ENCODE measurements at regions not wholly inside any gene's neighbourhood (a gene's known extent, or its start where the extent isn't known, plus 50 kb on each side); places are given as distances from the start of the nearest gene placed in this dataset.

DNA sequence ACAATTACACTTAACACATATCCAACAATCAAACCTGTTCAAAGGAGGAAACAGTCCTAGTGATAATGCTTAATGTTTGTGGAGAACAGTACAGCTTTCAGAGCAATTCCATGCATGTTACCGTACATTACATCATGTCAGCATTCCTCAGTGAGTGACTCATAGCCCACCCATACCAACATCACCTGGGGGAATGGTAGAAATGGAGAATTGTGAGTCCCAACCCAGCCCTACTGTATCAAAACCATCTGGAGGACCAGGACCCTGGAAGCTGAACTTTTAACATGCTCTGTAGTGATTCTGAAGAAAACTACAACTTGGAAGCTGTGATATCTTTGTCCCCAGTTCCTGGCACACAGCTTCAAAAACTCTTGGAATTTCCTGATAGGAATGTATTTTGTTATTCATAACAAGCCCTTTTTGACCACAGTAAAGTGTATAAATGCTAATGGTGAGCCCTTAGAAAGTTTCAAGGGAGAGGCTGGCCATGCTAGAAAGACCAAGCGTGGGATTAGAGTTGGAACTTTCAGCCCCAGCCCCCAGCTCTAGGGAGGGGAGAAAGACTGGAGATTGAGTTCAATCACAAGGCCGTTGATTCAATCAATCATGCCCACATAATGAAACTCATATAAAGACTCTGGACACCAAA lies 301.1 kb downstream of the BUD13 start:
- Histone ChIP-seq H3K9me3 (no peaks in the 10 kb centered on the region), H3K27me3 (no peaks in the 10 kb centered on the region), H3K4me1 (no peaks in the 10 kb centered on the region), H3K27ac (no peak overlapping the region), H3K4me3 (no peak overlapping the region), H3K36me3 (no peaks in the 10 kb centered on the region)
- DNase-seq (ENCODE audit: low spot score in 2 of 2): no peak
- intact Hi-C loops (cut with DNase I): no loop called here
- no peak for TF ChIP-seq CTCF (IDR thresholded peaks at IDR 0.05)

DNA sequence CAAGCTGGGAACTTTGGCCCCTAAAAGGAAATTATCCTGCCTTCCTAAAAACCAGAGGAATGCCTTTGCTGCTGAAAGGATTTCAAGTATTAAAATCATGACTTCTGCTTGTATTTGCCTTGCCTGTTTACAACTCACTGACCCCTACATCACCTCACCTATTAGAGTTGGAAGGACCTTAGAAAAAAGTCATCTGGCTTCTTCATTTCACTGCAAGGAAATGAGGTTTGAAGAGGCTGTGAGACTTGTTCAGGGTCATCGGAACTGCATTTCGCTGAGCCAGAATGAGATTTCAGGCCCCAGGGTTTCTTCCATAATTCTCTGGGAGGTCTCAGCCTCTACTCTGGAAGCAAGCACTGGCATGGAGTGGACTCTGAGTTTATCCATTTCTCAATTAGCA lies 304.1 kb downstream of the BUD13 start:
- no peaks in the 10 kb centered on the region for H3K36me3 ChIP-seq
- H3K9me3 ChIP-seq: no peaks in the 10 kb centered on the region
- no peak for DNase-seq (ENCODE audit: low spot score in 2 of 2)
- no peak for TF ChIP-seq CTCF (IDR thresholded peaks at IDR 0.05)
- no peak overlapping the region for H3K4me3 ChIP-seq
- H3K27ac ChIP-seq: no peak overlapping the region
- no peaks in the 10 kb centered on the region for H3K4me1 ChIP-seq
- intact Hi-C loops (cut with DNase I): no loop called here
- no peaks in the 10 kb centered on the region for H3K27me3 ChIP-seq

GRCh38 chr11:116467823-116468222 lies 305.0 kb downstream of the BUD13 start:
- H3K27ac ChIP-seq: no peak overlapping the region
- H3K4me3 ChIP-seq: no peak overlapping the region
- no peaks in the 10 kb centered on the region for H3K4me1 ChIP-seq
- DNase-seq (ENCODE audit: low spot score in 2 of 2): no peak
- no peaks in the 10 kb centered on the region for H3K9me3 ChIP-seq
- no peaks in the 10 kb centered on the region for H3K27me3 ChIP-seq
- TF ChIP-seq CTCF (IDR thresholded peaks at IDR 0.05): no peak
- intact Hi-C loops (cut with DNase I): no loop called here
- no peaks in the 10 kb centered on the region for H3K36me3 ChIP-seq

GRCh38 chr11:116466801-116467200 lies 306.0 kb downstream of the BUD13 start:
- no peak for TF ChIP-seq CTCF (IDR thresholded peaks at IDR 0.05)
- H3K27me3 ChIP-seq: no peaks in the 10 kb centered on the region
- intact Hi-C loops (cut with DNase I): no loop called here
- no peaks in the 10 kb centered on the region for H3K9me3 ChIP-seq
- no peaks in the 10 kb centered on the region for H3K4me1 ChIP-seq
- H3K4me3 ChIP-seq: no peak overlapping the region
- no peaks in the 10 kb centered on the region for H3K36me3 ChIP-seq
- no peak overlapping the region for H3K27ac ChIP-seq
- DNase-seq (ENCODE audit: low spot score in 2 of 2): no peak

- Histone ChIP-seq H3K4me1 (no peaks in the 10 kb centered on the region), H3K36me3 (no peaks in the 10 kb centered on the region), H3K27ac (no peak overlapping the region), H3K27me3 (no peaks in the 10 kb centered on the region), H3K4me3 (no peak overlapping the region), H3K9me3 (no peaks in the 10 kb centered on the region)
- DNase-seq (ENCODE audit: low spot score in 2 of 2): no peak
- TF ChIP-seq CTCF (IDR thresholded peaks at IDR 0.05): no peak
- intact Hi-C loops (cut with DNase I): no loop called here
Observed at GRCh38 chr11:116466191-116466590, 306.6 kb downstream of the BUD13 start.

DNA sequence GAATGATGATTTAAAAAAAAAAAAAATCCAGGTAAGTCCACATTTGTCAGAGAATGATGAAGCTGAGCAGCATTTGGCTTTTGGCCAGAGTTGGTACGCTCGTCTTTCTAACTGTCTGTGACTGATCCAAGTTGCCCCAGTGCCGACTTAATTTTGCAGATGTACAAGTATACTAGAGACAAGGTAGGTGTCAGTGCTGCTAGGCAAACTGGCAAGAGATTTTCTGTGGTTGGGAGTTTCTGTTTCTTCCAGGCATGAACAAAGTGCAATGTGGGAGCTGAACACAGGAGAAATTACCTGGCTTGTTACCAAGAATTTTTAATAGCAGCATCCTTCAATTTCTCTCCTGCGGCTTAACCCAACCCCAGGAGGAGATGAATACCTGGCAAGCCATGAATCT lies 307.7 kb downstream of the BUD13 start:
- H3K4me1 ChIP-seq: no peaks in the 10 kb centered on the region
- intact Hi-C loops (cut with DNase I): no loop called here
- no peaks in the 10 kb centered on the region for H3K27me3 ChIP-seq
- H3K4me3 ChIP-seq: no peak overlapping the region
- no peaks in the 10 kb centered on the region for H3K9me3 ChIP-seq
- no peak for DNase-seq (ENCODE audit: low spot score in 2 of 2)
- no peak for TF ChIP-seq CTCF (IDR thresholded peaks at IDR 0.05)
- H3K36me3 ChIP-seq: no peaks in the 10 kb centered on the region
- H3K27ac ChIP-seq: no peak overlapping the region
